Dendritic cell treated with granulocyte-macrophage colony-stimulating factor and Interleukin-4, amounts not matched to agents 40 ng/mL and 50 ng/mL, for 4 days (primary cell): ENCODE measurements at regions not wholly inside any gene's neighbourhood (a gene's known extent, or its start where the extent isn't known, plus 50 kb on each side); places are given as distances from the start of the nearest gene placed in this dataset.
A peak's percentile ranks its signal among the peaks of the same experiment; 100 is the strongest.

Experiments
- H3K27ac Mint-ChIP-seq: one replicate; pipeline ENCODE4 v1.8.0; 2022; ENCODE audit warnings: mild to moderate bottlenecking, mixed read lengths
- H3K27me3 Mint-ChIP-seq: one replicate; pipeline ENCODE4 v1.8.0; 2022; ENCODE audit warnings: mild to moderate bottlenecking, mixed read lengths
- H3K36me3 Mint-ChIP-seq: one replicate; pipeline ENCODE4 v1.8.0; 2022; ENCODE audit warnings: low read depth, mixed read lengths
- H3K4me1 Mint-ChIP-seq: one replicate; pipeline ENCODE4 v1.8.0; 2022; ENCODE audit warnings: low read depth, mixed read lengths
- H3K4me3 Mint-ChIP-seq: one replicate; pipeline ENCODE4 v1.8.0; 2022; ENCODE audit warnings: mild to moderate bottlenecking, moderate library complexity, mixed read lengths
- H3K9me3 Mint-ChIP-seq: one replicate; pipeline ENCODE4 v1.8.0; 2022; ENCODE audit warnings: mixed read lengths
- intact Hi-C: fragments of 100-400 bp; cut with micrococcal nuclease; formaldehyde crosslinking; loops from one replicate; pipeline ENCODE4 v1.15.0; 2022

DNA sequence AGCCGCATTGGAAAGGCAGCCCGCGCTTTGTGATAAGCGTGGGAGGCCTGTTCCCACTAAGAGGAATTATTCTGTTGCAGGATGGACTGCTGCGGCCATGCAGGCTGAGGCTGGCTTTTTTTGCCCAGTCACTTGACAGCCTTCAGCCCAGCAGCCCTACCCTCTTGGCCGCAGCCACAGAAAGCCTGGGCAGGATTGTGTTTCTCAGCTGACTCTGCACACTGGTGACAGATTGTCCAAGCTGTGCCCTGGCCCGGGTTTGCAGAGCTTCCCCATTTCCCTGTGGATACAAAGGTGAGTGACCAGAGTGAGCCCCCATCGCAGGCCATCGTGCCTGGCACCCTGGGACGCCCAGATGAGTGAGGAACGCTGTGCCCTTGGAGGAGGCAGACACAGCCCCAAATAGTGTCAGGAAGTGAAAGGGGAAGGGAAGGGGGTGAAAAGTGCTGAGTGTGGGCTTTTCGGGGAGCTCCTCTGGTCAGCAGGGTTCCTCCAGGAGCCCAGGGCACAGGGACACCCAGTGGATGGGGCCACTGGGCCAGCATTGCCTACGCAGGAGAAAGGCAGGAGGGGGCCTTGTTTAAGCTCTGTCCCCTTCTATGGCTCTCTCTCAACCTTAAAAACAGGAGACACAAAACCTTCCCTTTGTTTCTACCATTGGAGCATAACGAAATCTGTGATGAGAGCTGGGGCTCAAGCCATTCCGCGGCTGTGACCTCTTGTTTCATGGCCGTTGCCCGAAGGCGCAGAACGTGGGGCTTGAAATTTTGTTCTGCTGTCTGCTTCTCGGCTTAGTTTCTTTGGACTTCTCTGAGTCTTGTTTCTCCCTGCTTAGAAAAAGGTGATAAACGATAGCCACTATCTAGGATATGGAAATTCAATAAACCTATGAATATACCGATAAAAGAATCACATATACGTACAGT lies 91.5 kb upstream of the MEF2A start:
- intact Hi-C loops, result loop anchor here (1.0 kb wide), 1 partner anchor 21 kb away; no protein-coding TSS in a partner anchor
- H3K27me3 Mint-ChIP-seq, result no peaks in the 10 kb centered on the region

DNA sequence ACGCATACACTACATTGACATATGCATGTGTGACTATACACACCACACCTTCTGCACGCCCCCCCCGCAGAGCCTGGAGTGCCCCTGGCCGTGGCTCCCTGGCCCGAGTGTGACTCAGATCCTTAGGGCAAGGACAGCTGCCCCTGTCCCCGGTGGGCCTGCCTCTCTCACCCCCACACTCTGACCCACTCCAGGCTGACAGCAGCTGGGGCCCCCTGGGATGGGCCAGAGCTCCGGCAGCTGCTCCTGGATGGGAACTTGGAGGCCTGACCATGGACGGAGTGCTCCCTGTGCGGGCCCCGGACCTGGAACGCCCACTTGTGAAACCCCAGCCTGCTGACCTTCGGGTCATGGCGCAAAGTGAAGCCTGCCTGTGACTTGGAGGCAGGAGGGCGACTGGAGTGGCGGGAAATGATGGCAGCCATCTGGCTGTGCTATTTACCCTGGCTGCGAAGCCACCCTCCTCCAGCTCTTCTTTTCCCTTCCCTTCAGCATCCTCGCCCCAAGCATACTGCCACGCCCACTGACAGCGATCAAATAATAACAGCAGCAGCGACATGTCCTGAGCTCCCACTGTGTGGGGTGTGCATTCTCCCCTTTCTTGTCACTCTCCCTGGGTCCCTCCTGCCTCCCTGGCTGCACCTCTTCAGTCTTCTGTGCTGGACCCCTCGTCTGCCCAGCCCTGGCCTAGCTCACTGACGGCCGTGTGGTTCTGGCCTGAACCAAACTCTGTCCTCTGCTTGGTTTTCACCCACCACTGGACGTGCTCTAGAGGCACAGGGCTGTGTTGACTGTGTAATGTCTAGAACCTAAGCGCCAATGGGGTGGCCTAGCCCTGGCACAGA lies 90.7 kb upstream of the MEF2A start:
- Mint-ChIP-seq H3K27me3 (no peaks in the 10 kb centered on the region), H3K4me1 (peaks cover 78% of the 10 kb centered on the region), H3K27ac (peak overlapping the region; percentile 93), H3K9me3 (no peaks in the 10 kb centered on the region), H3K36me3 (no peaks in the 10 kb centered on the region), H3K4me3 (no peak overlapping the region)
- intact Hi-C loops, result loop anchor here (1.0 kb wide), 1 partner anchor 22 kb away; no protein-coding TSS in a partner anchor

More for the DNA sequence above, 91.5 kb upstream of the MEF2A start:
- H3K27ac Mint-ChIP-seq, result peak overlapping the region; percentile 93
- peak overlapping the region; percentile 61 for H3K4me3 Mint-ChIP-seq
- H3K4me1 Mint-ChIP-seq, result peaks cover 69% of the 10 kb centered on the region
- no peaks in the 10 kb centered on the region for H3K9me3 Mint-ChIP-seq
- H3K36me3 Mint-ChIP-seq, result no peaks in the 10 kb centered on the region

DNA sequence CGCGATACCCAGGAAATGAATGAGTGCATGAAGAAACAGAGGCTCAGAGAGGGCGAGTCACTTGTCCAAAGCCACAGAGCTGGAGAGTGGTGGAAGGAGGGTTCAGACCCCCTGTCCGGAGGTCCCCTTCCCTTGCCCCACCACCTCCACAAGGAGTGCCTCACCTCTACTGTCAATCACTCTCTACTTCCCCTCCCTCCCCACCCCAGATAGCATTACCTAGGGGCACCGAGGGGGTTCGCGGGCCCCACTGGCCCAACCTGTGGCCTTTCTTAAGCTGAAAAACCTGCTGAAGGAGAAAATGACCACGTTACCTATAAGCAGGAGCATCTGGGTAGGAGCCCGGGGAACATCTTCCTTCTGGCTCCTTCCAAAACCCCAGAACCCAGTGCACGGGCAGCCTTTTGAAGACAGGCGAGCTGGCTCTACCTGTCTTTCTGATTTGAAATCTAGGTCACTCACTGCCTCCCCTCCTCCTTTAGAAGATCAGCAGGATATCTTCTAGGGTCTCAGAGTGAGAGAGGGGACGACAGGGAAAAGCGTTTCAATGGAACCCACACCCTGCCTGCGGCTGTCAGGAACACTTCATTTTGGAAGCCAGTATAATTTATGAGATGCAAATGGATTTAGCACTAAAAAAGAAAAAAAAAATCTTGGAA lies 89.9 kb upstream of the MEF2A start:
- intact Hi-C loops, result no loop called here
- Mint-ChIP-seq H3K36me3 (no peaks in the 10 kb centered on the region), H3K9me3 (no peaks in the 10 kb centered on the region), H3K27me3 (peaks cover 5% of the 10 kb centered on the region), H3K27ac (peak overlapping the region; percentile 93), H3K4me1 (peaks cover 77% of the 10 kb centered on the region), H3K4me3 (no peak overlapping the region)

DNA sequence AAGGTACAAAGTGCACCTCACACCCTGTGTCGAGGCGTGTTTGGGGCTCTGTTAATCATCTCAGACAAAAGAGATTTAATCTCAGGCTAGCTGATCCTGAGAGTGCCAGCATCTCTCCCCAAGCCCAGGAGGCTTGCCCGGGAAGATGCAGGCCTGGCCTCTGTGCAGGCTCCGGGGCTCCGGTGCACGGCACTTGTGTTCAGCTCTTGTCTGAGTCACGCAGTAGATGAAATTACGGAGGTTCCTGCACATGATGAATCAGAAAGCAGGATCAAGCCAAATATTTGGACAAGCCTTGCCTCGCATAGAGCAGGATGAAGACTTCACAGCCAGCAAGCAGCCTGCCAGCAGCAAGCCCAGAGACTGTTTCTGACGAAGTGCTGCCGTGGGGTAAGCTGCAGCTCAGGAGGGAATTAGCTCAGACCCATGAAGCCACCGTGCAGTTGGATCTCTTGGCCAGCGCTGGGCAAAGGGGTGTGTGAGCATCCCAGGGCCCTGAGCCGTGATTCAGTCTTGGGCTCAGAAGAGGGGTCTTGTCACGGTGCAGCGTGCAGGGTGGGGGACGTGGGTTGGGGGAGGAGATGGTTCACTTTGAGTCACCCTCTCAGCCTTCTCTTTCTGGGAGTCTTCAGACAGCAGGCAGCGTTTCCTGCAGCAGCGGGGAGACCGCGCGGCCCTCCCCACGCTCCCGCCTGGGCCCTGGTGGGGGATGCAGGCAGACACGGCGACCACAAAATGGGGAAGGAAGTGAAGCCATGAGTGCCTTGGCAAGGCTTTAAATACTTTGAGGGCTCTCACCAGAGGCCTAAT lies 89.2 kb upstream of the MEF2A start:
- intact Hi-C loops, result no loop called here
- Mint-ChIP-seq H3K36me3 (no peaks in the 10 kb centered on the region), H3K27ac (peak overlapping the region; percentile 85), H3K4me1 (peaks cover 78% of the 10 kb centered on the region), H3K4me3 (no peak overlapping the region), H3K9me3 (no peaks in the 10 kb centered on the region), H3K27me3 (peaks cover 6% of the 10 kb centered on the region)

DNA sequence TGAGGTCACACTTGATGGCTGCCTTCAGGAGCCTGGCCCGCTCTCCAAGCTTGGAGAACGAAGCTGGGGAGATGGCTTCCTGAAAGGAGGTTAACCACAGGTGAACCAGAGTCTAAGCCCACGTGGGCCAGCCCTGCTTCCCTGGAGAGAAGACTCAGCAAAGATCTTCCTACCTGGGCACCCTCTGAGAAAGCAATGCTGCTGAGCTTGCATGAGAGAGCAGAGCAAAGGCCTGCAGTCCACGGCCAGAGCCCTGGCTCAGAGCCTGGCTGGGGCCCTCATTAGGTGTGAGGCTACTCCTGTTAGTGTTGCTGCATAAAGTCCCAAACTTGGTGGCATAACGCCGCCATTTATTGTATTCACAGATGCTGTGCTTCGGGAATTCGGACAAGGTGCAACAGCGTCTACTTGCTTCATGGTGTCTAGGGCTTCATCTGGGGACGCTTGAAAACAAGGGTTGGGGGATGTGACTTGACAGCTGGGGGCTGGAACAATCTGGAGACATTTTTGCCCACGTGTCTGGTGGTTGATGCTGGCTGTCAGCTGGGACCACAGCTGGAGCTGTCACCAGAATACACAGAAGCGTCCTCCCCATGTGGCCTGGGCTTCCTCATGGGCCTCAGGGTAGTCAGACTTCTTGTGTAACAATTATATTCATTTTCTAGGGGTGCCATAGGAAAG lies 87.9 kb upstream of the MEF2A start:
- H3K36me3 Mint-ChIP-seq, result no peaks in the 10 kb centered on the region
- intact Hi-C loops, result no loop called here
- H3K9me3 Mint-ChIP-seq, result no peaks in the 10 kb centered on the region
- H3K27ac Mint-ChIP-seq, result peak overlapping the region; percentile 33
- peaks cover 6% of the 10 kb centered on the region for H3K27me3 Mint-ChIP-seq
- H3K4me1 Mint-ChIP-seq, result peaks cover 80% of the 10 kb centered on the region
- H3K4me3 Mint-ChIP-seq, result no peak overlapping the region

DNA sequence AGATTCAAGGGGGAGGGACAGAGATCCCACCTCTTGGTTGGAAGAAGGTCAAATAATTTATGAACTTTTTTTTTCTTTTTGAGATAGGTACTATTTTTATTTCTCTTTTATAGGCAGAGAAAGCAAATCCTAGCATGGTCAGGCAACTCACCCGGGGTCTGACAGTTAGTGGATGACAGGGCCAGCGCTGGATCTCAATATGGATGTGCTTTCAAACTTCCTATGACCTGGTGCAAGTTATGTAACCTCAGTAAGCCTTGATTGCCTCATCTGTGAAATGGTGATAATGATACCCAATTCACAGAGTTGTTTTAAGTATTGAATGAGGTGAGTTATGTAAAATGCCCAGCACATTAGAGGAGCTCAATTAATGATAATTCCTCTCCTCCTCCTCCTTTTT lies 86.8 kb upstream of the MEF2A start:
- Mint-ChIP-seq H3K27me3 (peaks cover 6% of the 10 kb centered on the region), H3K36me3 (no peaks in the 10 kb centered on the region), H3K4me3 (no peak overlapping the region), H3K4me1 (peaks cover 69% of the 10 kb centered on the region), H3K27ac (no peak overlapping the region), H3K9me3 (no peaks in the 10 kb centered on the region)
- intact Hi-C loops, result no loop called here

DNA sequence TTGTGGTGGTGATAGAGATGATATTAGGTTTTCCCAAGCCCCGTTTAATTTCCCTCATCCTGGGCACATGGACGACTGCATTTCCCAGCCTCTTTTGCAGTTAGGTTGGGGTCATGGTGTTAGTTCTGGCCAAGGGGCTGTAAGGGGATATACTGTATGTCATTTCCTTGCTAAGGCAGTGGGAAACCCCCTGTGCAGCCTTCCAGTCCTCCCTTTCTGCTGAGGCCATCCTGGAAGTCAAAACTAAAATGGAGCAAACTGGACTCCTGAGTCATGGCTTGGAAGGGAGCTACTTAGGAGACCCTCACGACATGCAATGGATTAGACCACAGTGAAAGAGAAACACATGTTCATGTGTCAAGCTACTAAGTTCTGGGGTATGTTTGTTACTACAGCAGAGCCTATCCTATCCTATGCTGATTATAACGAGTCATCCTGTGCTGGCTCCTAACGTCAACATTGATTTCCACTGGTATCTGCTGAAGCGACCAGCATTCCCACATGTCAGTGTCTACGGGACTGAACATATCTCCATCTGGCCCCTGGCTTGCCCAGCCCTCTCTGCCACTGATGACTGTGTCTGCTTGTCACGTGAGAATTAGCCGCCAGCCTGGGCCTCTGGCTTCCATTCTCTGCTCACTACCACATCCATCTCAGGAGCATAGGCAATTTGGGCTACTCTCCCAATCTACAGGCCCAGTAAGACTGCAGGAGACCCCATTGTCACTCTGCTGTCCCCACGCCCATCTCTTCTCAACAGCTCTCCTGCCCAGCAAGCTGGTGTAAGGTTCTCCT lies 85.6 kb upstream of the MEF2A start:
- H3K27me3 Mint-ChIP-seq, result peaks cover 6% of the 10 kb centered on the region
- H3K27ac Mint-ChIP-seq, result peak overlapping the region; percentile 68
- H3K36me3 Mint-ChIP-seq, result no peaks in the 10 kb centered on the region
- intact Hi-C loops, result no loop called here
- no peak overlapping the region for H3K4me3 Mint-ChIP-seq
- no peaks in the 10 kb centered on the region for H3K9me3 Mint-ChIP-seq
- H3K4me1 Mint-ChIP-seq, result peaks cover 66% of the 10 kb centered on the region

DNA sequence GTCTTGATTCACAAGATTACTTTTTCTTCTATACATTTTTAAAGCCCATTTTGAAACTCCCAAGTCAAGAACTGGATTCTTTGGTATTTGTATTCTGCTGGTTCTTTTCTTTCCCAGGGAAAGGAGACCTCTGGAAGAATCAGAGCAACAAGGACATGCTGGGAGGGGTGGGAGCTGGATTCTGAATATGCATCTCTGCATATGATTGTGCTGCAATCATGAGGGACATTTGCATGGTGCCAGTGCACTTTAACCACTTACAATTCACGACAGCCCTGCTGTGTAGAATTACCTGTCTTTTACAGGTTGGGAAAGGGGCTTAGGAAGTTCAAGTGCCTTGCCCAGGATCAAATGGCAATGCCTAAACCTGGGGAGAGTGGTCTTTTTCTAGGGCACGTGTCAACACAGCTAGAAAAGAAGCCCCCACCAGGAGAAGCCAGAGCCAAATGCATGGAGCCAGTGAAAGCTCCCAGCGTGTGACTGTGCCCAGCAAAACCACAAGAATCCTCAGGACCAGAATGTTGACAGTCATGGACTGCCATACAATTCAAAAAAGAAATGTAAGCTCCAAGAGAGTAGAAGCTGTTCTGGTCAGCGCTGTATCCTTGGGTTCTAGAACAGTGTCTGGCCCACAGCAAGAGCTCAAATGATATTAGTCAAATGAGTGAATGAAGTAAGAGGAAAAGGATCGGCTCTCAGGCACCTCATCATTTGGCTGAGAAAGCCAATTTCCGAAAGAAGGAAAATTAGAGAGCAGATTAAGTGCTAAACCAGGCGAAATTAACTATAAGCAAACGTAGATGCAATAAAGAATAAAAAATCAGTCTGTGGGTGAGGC lies 84.5 kb upstream of the MEF2A start:
- no peaks in the 10 kb centered on the region for H3K36me3 Mint-ChIP-seq
- peak overlapping the region; percentile 68 for H3K27ac Mint-ChIP-seq
- peaks cover 66% of the 10 kb centered on the region for H3K4me1 Mint-ChIP-seq
- H3K27me3 Mint-ChIP-seq, result peaks cover 6% of the 10 kb centered on the region
- no peak overlapping the region for H3K4me3 Mint-ChIP-seq
- intact Hi-C loops, result no loop called here
- H3K9me3 Mint-ChIP-seq, result no peaks in the 10 kb centered on the region

DNA sequence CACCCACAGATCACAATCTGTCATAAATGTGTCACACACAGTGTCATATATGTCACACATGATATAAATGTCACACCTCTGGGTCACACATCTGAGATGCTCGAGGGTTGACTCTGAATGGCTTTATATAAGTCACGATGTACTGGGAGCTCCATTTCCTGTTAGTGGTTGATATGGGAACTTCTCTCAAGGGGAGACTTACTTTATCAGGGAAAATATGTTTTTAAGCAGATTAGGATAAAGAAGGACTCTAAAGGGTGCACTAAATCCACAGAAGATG lies 83.9 kb upstream of the MEF2A start:
- Mint-ChIP-seq H3K27me3 (peaks cover 6% of the 10 kb centered on the region), H3K9me3 (no peaks in the 10 kb centered on the region), H3K36me3 (no peaks in the 10 kb centered on the region), H3K4me3 (no peak overlapping the region), H3K4me1 (peaks cover 66% of the 10 kb centered on the region), H3K27ac (no peak overlapping the region)
- intact Hi-C loops, result no loop called here

DNA sequence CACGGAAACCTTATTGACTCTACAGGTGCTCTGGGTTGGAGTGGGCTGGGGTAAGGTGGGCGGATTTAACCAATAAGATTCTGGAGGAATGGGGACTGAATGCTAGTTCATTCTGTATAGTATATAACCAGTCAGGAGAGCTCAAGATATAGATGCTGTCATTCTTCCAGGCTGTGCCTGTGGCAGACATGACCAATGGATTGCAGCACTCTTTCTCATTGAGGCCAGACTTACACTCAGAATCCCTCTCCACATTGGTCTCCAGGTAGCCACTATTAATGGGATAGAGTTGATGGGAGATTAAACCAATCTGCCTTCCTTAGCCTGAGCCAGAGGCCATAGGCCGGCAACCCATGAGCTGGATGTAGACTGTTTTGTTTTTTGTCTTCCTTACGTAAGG lies 82.8 kb upstream of the MEF2A start:
- intact Hi-C loops, result no loop called here
- H3K9me3 Mint-ChIP-seq, result no peaks in the 10 kb centered on the region
- H3K27ac Mint-ChIP-seq, result no peak overlapping the region
- H3K36me3 Mint-ChIP-seq, result no peaks in the 10 kb centered on the region
- peaks cover 6% of the 10 kb centered on the region for H3K27me3 Mint-ChIP-seq
- peaks cover 63% of the 10 kb centered on the region for H3K4me1 Mint-ChIP-seq
- no peak overlapping the region for H3K4me3 Mint-ChIP-seq

DNA sequence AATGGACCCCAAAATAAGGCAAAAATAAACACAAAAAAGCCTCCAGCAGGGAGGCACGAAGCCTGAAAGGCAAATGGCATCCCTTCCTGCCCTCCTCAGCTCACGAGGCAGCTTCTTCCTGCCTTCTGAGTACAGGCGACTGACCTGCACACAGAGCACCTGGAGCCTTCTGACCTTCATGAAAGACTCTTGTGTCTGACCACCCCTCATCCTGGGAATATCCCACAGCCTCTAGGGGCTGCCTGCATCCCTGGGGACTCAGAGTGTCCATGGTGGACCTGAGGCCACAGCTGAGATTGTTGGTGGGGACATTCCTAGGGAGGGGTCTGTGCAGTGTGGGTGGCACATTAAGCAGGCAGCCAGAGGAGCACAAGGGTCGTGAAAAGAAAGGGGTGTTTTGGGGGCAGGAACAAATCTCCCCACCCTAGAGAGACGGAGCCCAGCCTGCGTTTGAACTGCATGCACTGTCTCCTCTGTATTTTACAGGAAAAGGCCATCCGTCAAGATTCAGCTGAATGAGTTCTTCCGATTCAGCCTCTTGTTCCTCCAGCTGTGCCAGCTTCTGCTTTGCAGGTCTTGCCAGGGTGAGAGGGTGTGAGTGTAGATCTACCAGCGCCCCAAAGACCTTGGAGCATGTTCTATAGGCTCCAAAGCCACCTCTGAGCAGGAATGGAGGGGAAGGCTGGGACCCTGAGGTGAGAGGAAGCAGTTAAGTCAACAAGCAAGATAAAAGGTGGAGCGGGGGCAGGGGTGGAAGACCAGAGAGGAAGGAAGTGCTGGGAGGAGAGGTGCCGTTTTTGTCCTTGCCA lies 80.4 kb upstream of the MEF2A start:
- intact Hi-C loops, result loop anchor here (5.0 kb wide), 1 partner anchor 33 kb away; no protein-coding TSS in a partner anchor
- H3K36me3 Mint-ChIP-seq, result no peaks in the 10 kb centered on the region
- H3K9me3 Mint-ChIP-seq, result no peaks in the 10 kb centered on the region
- peaks cover 46% of the 10 kb centered on the region for H3K4me1 Mint-ChIP-seq
- peaks cover 7% of the 10 kb centered on the region for H3K27me3 Mint-ChIP-seq
- H3K27ac Mint-ChIP-seq, result peak overlapping the region; percentile 83
- H3K4me3 Mint-ChIP-seq, result peak overlapping the region; percentile 60
